Breast epithelium (tissue), 3 donors: ENCODE measurements at regions not wholly inside any gene's neighbourhood (a gene's known extent, or its start where the extent isn't known, plus 50 kb on each side); places are given as distances from the start of the nearest gene placed in this dataset.

Experiments
- CTCF ChIP-seq, 3 donors: fragments of 450-650 bp; IDR thresholded peaks; one replicate each; pipeline ENCODE4 v1.5.1; 2016 to 2017; ENCODE audit warnings: antibody characterized with exemption in 3 of 3, mild to moderate bottlenecking in 3 of 3, moderate library complexity in 3 of 3
- POLR2A ChIP-seq: fragments of 450-650 bp; IDR thresholded peaks from one replicate; pipeline ENCODE4 v1.6.1; 2016; ENCODE audit warnings: antibody characterized with exemption, mild to moderate bottlenecking, moderate library complexity
- POLR2AphosphoS5 ChIP-seq, 3 donors: sonication (generic); formaldehyde crosslinking; IDR thresholded peaks; one replicate each; pipeline ENCODE4 v1.6.1; 2017; ENCODE audit warnings: antibody characterized with exemption in 3 of 3

GRCh38 chr9:24385077-24385476 is 160.6 kb downstream of the IZUMO3 start:
- TF ChIP-seq POLR2AphosphoS5 (IDR thresholded peaks at IDR 0.05) (no peak), CTCF (IDR thresholded peaks at IDR 0.05) (no peak), POLR2A (no peak)
